ENCODE measurements at regions not wholly inside any gene's neighbourhood (a gene's known extent, or its start where the extent isn't known, plus 50 kb on each side); places are given as distances from the start of the nearest gene placed in this dataset.

- Histone ChIP-seq H3K9ac (ENCODE audit: low read depth, low read length) (no peak overlapping the region), H3K36me3 (ENCODE audit: insufficient read depth, low read length) (no peaks in the 10 kb centered on the region), H3K9me3 (ENCODE audit: control insufficient read depth, insufficient read depth, low read length) (no peaks in the 10 kb centered on the region), H3K4me1 (ENCODE audit: insufficient read depth, low read length) (no peaks in the 10 kb centered on the region)
Observed at GRCh38 chr13:90519157-90519556, 828.3 kb upstream of the MIR17HG start.

DNA sequence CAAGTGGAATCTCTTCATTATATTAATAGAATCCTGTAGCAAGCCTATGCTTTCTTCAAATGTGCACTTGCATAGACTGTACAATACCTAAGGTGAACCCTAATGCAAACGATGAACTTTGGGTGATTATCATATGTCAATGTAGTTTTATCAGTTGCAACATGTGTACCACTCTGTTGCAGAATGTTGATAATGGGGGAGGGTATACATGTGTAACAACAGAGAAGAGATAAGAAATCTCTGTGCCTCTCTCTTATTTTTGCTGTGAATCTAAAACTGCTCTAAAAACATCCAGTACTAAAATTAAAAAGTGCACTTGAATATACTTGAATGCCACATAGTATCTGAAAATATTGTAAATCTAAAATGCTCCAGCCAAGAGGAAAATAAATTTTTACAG is 820.8 kb upstream of the MIR17HG start:
- H3K9ac ChIP-seq (ENCODE audit: low read depth, low read length), result no peak overlapping the region
- H3K36me3 ChIP-seq (ENCODE audit: insufficient read depth, low read length), result no peaks in the 10 kb centered on the region
- no peaks in the 10 kb centered on the region for H3K4me1 ChIP-seq (ENCODE audit: insufficient read depth, low read length)
- H3K9me3 ChIP-seq (ENCODE audit: control insufficient read depth, insufficient read depth, low read length), result no peaks in the 10 kb centered on the region

DNA sequence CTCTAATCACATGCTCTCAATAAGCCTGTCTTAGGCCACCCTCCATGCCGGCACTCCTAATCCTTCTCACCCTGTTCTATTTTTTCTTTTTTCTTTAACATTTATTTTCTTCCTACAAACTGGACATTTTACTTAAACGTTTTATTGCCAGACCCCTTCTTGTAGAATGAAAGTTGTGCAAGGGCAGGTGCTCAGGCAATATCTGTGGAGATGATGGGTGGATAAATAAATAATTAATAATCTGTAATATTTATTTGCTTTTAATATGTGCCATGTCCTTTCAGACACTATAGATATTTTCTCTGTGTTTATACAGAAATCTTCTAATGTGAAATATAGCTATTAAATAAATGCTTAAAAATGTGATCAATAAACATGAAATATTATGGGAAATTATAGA is 815.7 kb upstream of the MIR17HG start:
- H3K36me3 ChIP-seq (ENCODE audit: insufficient read depth, low read length), result no peaks in the 10 kb centered on the region
- no peaks in the 10 kb centered on the region for H3K4me1 ChIP-seq (ENCODE audit: insufficient read depth, low read length)
- no peaks in the 10 kb centered on the region for H3K9me3 ChIP-seq (ENCODE audit: control insufficient read depth, insufficient read depth, low read length)
- no peak overlapping the region for H3K9ac ChIP-seq (ENCODE audit: low read depth, low read length)

DNA sequence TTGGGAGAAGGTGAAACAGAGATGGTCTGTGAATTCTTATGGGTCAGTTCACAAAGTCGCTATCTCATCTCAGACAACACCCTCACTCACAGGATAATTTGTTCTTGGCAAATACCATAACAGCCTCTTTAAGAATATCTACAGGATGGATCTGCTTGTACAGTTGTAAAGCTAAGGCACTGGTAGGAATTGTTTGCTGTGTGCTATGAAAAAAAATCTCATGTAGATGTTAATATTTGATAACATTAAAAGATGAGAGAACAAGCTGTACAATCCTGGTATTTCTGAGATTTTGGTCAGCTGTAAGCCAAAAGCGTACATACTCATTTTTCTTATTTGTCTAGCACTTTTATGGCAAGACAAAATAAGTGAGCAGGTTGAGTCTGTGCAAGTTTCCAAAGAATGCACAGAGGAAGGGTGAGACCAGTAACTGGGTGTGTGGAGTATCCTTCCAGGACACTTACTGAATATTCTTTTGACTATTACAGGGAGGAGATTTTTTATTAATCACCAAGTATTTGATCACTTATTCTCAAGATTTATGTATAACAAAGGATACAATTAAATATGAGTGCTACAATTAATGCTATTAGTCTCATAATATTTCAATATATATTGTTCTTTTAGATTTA is 814.5 kb upstream of the MIR17HG start:
- H3K9ac ChIP-seq (ENCODE audit: low read depth, low read length), result no peak overlapping the region
- no peaks in the 10 kb centered on the region for H3K36me3 ChIP-seq (ENCODE audit: insufficient read depth, low read length)
- no peaks in the 10 kb centered on the region for H3K4me1 ChIP-seq (ENCODE audit: insufficient read depth, low read length)
- H3K9me3 ChIP-seq (ENCODE audit: control insufficient read depth, insufficient read depth, low read length), result no peaks in the 10 kb centered on the region

GRCh38 chr13:90533866-90534265 is 813.6 kb upstream of the MIR17HG start:
- Histone ChIP-seq H3K4me1 (ENCODE audit: insufficient read depth, low read length) (no peaks in the 10 kb centered on the region), H3K36me3 (ENCODE audit: insufficient read depth, low read length) (no peaks in the 10 kb centered on the region), H3K9me3 (ENCODE audit: control insufficient read depth, insufficient read depth, low read length) (no peaks in the 10 kb centered on the region), H3K9ac (ENCODE audit: low read depth, low read length) (no peak overlapping the region)

GRCh38 chr13:90534617-90535370 is 812.7 kb upstream of the MIR17HG start:
- no peaks in the 10 kb centered on the region for H3K4me1 ChIP-seq (ENCODE audit: insufficient read depth, low read length)
- no peaks in the 10 kb centered on the region for H3K9me3 ChIP-seq (ENCODE audit: control insufficient read depth, insufficient read depth, low read length)
- H3K9ac ChIP-seq (ENCODE audit: low read depth, low read length), result no peak overlapping the region
- no peaks in the 10 kb centered on the region for H3K36me3 ChIP-seq (ENCODE audit: insufficient read depth, low read length)

DNA sequence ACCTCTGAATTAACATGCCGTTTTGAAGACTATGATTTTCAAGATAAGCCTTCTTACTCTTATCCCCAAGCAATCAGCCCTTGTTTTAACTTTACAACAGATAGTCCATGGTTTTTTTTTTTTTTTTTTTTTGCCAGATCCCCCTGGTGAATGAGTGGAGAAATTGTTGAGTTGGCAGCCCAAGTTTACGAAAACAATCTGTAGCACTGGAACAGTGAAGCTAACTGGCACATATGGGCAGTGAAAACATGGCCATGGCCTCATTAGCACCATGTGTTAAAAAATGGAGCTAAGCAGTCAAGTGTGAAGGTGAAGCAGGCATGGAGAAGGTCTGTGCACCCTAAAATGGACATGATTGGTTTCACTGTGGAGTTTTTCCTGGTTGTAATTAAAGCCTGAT is 812.1 kb upstream of the MIR17HG start:
- H3K36me3 ChIP-seq (ENCODE audit: insufficient read depth, low read length), result no peaks in the 10 kb centered on the region

GRCh38 chr13:90538063-90538462 is 809.4 kb upstream of the MIR17HG start:
- Histone ChIP-seq H3K36me3 (ENCODE audit: insufficient read depth, low read length) (no peaks in the 10 kb centered on the region), H3K9ac (ENCODE audit: low read depth, low read length) (no peak overlapping the region), H3K4me1 (ENCODE audit: insufficient read depth, low read length) (no peaks in the 10 kb centered on the region), H3K9me3 (ENCODE audit: control insufficient read depth, insufficient read depth, low read length) (no peaks in the 10 kb centered on the region)

More for the DNA sequence above, 812.1 kb upstream of the MIR17HG start:
- no peaks in the 10 kb centered on the region for H3K9me3 ChIP-seq (ENCODE audit: control insufficient read depth, insufficient read depth, low read length)
- H3K9ac ChIP-seq (ENCODE audit: low read depth, low read length), result no peak overlapping the region
- no peaks in the 10 kb centered on the region for H3K4me1 ChIP-seq (ENCODE audit: insufficient read depth, low read length)

DNA sequence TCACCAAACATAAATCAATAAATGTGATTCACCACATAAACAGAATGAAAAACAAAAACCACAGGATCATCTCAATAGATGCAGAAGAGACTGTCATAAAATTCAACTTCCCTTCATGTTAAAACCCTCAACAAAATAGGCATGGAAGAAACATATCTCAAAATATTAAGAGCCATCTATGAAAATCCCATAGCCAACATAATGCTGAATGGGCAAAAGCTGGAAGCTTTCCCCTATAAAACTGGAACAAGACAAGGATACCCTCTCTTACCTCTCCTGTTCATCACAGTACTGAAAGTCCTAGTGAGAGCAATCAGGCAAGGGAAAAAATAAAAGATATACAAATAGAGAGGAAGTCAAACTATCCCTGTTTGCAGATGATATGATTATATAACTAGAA is 806.1 kb upstream of the MIR17HG start:
- no peaks in the 10 kb centered on the region; the same call in 1 of the 2 replicates for H3K9me3 ChIP-seq (ENCODE audit: control insufficient read depth, insufficient read depth, low read length)
- H3K4me1 ChIP-seq (ENCODE audit: insufficient read depth, low read length), result no peaks in the 10 kb centered on the region
- H3K36me3 ChIP-seq (ENCODE audit: insufficient read depth, low read length), result no peaks in the 10 kb centered on the region
- H3K9ac ChIP-seq (ENCODE audit: low read depth, low read length), result no peak overlapping the region

GRCh38 chr13:90542959-90543505 is 804.5 kb upstream of the MIR17HG start:
- Histone ChIP-seq H3K9ac (ENCODE audit: low read depth, low read length) (no peak overlapping the region), H3K36me3 (ENCODE audit: insufficient read depth, low read length) (no peaks in the 10 kb centered on the region), H3K4me1 (ENCODE audit: insufficient read depth, low read length) (no peaks in the 10 kb centered on the region), H3K9me3 (ENCODE audit: control insufficient read depth, insufficient read depth, low read length) (peaks cover 4% of the 10 kb centered on the region)

- H3K36me3 ChIP-seq (ENCODE audit: insufficient read depth, low read length), result no peaks in the 10 kb centered on the region
- H3K9me3 ChIP-seq (ENCODE audit: control insufficient read depth, insufficient read depth, low read length), result peaks cover 9% of the 10 kb centered on the region
- H3K9ac ChIP-seq (ENCODE audit: low read depth, low read length), result no peak overlapping the region
- H3K4me1 ChIP-seq (ENCODE audit: insufficient read depth, low read length), result no peaks in the 10 kb centered on the region
Observed at GRCh38 chr13:90545070-90545840, 802.2 kb upstream of the MIR17HG start.

- Histone ChIP-seq H3K36me3 (ENCODE audit: insufficient read depth, low read length) (no peaks in the 10 kb centered on the region), H3K9ac (ENCODE audit: low read depth, low read length) (no peak overlapping the region), H3K4me1 (ENCODE audit: insufficient read depth, low read length) (no peaks in the 10 kb centered on the region), H3K9me3 (ENCODE audit: control insufficient read depth, insufficient read depth, low read length) (peaks cover 9% of the 10 kb centered on the region)
Observed at GRCh38 chr13:90547272-90547790, 800.2 kb upstream of the MIR17HG start.

DNA sequence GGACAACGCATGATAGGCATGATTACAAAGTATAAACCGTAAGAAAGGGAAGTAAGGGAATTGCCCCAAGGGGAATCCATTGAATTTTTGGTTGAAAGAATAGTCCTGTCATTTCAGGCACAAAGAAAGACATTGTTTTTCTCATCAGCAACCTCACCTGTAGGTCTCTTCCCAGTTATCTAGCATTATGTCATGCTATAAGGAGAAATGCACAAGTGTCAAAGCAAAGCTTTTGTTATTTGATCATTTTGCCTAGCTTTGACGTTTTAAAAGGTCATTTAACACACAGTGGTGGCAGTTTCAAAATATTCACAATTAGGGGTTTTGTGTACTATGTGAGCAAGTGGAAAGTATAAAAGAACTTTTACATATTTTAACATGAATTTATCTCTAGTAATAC is 796.2 kb upstream of the MIR17HG start:
- no peaks in the 10 kb centered on the region for H3K36me3 ChIP-seq (ENCODE audit: insufficient read depth, low read length)
- H3K4me1 ChIP-seq (ENCODE audit: insufficient read depth, low read length), result no peaks in the 10 kb centered on the region
- H3K9me3 ChIP-seq (ENCODE audit: control insufficient read depth, insufficient read depth, low read length), result peaks cover 9% of the 10 kb centered on the region
- H3K9ac ChIP-seq (ENCODE audit: low read depth, low read length), result no peak overlapping the region

- Histone ChIP-seq H3K9me3 (ENCODE audit: control insufficient read depth, insufficient read depth, low read length) (peaks cover 8% of the 10 kb centered on the region), H3K9ac (ENCODE audit: low read depth, low read length) (no peak overlapping the region), H3K4me1 (ENCODE audit: insufficient read depth, low read length) (no peaks in the 10 kb centered on the region), H3K36me3 (ENCODE audit: insufficient read depth, low read length) (no peaks in the 10 kb centered on the region)
Observed at GRCh38 chr13:90552702-90553101, 794.8 kb upstream of the MIR17HG start.

Data from ES-I3 (cell line).